ENCODE measurements at regions not wholly inside any gene's neighbourhood (a gene's known extent, or its start where the extent isn't known, plus 50 kb on each side); places are given as distances from the start of the nearest gene placed in this dataset.

DNA sequence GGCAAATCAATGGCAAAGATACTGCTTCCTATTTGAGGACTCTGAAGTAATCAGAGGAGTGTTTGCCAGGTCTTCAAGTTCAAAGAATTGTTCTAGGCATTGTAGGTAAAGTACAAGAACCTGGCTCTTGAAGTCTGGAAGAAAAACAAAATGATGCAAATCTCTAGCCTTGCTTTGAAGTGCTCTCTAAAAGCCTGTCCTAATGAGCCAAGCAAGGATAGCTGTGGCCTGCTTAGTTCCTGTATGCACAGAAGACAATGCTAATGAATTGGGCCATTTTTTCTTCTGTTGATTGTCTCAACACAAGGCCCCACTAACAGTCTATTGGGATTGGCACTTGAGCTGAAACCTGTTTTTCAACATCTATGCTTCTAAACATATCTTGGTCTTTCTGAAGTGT, 165.0 kb upstream of the POU3F2 start:
- no peak for DNase-seq (ENCODE audit: low read depth, low spot score)
- no peak overlapping the region for H3K4me3 ChIP-seq (ENCODE audit: low read length)

DNA sequence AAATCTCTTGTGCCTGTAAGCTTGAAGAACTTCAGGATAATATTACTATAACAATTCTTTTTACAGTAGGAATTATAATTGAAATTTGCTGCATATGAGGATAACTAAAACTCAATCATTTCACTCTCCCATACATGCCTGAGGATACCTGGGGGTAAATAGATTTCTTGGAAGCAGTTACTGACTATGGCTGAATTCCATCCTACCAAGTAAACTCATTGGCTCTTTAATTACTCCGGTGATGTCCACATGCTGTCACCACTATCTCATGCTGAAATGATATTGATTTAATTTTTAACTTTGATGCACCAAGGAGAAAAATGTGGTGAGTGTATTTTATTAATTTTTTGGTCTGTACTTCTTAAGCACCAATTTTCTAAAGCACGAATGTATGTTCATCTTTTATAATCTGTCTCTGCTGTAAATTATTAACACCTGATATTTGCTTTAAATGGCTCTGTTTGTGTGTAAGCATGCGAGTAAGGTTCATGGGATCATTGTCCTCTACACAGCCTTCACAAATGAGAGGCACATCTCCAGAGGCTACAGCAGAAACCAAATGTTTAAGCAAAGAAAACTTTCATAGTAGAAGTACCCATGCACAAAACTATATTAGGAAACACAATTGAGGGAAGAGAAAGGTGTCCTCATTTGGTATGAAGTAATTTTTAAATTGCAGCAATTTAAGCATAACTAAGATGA, 164.2 kb upstream of the POU3F2 start:
- no peak for DNase-seq (ENCODE audit: low read depth, low spot score)
- H3K4me3 ChIP-seq (ENCODE audit: low read length) = no peak overlapping the region

DNA sequence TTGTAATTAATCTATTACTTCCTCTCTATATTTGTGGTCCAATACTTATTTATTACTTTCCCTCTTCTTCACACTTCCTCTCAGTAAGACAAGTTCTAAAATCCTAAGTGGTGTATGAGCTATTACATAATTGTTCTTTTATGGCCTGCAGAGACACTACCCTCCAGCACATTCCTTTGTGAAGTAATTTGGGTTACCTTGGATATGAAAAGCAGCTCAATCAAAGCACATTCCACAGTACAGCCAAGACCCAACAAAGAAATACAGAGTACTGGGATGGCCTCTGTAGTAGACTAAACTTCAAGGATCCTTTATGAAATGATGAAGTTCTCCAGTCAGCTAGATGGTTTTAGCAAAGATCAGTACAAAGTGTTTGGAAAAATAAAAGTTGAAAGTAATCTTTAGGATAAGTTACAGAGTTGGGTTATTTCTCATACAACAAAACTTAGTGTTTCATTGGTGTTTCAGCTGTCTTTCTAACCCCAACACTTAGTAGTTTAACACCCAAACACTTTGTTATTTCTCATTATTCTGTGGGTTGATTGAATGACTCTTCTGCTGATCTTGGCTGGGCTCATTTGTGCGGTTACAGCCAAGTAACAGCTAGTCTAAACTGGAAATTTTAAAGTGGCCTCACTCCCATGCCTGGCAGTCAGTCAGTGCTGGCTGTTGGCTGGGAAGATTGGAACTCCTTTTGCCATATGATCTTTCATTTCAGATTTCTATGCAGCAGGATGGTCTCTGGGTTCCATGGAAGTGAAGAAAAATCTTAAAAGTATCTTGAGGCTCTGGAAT, 161.5 kb upstream of the POU3F2 start:
- H3K4me3 ChIP-seq (ENCODE audit: low read length) = no peak overlapping the region
- DNase-seq (ENCODE audit: low read depth, low spot score) = no peak

DNA sequence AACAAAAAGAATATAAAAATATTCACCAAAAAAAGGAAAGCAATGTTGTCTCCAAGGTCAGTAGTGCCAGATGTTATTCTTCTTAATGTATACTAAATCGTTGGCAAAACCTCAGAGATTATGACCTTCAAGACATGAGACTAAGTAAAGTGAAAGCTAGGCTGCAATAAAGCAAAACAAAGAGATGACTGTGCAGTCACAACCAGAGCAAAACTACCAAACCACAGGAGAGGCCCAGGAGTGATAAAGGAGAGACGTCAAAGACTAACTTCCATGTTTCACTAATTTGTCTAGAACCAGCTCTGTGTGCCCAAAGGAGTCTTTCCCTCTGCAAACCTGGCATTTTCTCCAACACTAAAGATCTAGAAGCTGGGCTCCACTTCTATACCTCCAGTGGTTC, 155.9 kb upstream of the POU3F2 start:
- no peak overlapping the region for H3K4me3 ChIP-seq (ENCODE audit: low read length)
- no peak for DNase-seq (ENCODE audit: low read depth, low spot score)

DNA sequence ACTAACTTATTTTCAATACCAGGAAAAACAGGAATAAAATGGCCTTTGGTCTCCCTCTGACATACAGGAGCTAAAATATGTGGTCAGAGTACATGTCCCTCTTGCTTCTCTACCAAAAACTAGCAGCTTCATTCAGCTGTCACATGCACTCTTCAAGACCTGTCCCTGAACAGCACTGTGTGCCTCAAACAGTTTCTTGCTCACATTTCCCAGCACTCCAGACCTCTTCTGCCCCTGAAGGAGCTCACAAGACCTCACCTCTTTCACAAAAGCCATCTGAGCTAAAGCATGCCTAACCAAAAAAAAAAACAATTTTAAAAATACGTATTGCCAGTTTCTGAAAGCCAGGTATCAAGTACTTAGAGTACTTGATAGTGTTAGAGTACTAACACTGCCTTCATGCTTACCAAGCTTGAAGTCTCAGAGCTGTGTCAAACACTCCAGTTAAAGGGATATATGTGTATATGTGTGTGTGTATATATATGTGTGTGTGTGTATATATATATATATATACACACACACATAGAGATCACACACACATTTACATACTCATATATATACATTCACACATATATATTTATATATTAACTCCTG, 148.3 kb upstream of the POU3F2 start:
- DNase-seq (ENCODE audit: low read depth, low spot score) = no peak

DNA sequence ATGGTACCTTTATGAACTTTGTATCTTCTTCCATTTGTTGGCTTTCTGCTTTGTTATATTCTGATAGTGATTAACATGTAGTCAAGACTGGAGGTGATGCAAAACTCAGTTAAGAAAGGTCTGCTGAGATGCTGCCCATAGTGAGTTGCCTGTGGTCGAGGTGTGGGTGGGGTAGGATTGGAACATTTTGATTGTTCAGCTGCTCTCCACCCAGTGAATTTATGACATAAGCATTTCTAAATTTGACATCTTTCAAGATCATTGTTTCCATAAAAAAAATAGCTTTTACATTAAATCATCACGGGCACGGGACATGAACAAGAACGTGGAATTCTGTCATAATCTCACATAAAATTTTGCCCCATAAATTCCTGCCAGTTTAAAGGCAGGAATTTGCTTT, 146.6 kb upstream of the POU3F2 start:
- H3K4me3 ChIP-seq (ENCODE audit: low read length) = no peak overlapping the region
- DNase-seq (ENCODE audit: low read depth, low spot score) = no peak

More for the DNA sequence above, 148.3 kb upstream of the POU3F2 start:
- H3K4me3 ChIP-seq (ENCODE audit: low read length) = no peak overlapping the region

DNA sequence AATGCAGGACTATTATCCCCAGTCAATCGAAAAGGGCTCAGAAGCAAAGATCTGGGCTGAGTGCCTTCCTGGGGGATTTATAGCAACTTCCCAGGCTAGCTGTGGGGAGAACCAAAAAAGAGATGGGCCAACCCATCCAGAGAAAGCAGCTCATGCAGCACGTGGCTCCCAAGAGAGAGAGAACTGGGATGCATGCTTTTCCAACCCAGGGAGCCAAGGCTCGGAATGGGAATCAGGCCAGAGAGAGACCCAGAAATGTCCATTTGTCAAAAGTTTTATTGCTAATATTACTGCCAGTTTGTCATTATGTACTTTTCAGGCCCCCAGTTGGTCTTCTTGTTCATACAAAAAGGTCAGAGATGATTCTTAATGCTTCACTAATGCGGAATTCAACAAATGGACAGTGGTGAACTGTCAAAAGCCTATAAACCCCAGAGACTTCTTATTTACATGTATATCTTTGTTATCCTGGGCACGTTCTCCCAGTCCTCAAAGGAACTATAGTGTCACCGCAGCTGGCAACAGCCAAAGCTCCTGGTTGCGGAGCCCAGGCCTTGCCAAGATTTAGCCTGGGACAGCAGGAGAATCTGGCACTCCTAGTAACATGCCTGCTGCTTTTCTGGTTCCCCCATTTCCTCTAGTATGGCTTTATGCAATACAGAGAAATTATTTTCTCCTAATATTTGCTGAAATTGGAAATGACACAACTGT, 139.1 kb upstream of the POU3F2 start:
- no peak for DNase-seq (ENCODE audit: low read depth, low spot score)
- no peak overlapping the region for H3K4me3 ChIP-seq (ENCODE audit: low read length)

DNA sequence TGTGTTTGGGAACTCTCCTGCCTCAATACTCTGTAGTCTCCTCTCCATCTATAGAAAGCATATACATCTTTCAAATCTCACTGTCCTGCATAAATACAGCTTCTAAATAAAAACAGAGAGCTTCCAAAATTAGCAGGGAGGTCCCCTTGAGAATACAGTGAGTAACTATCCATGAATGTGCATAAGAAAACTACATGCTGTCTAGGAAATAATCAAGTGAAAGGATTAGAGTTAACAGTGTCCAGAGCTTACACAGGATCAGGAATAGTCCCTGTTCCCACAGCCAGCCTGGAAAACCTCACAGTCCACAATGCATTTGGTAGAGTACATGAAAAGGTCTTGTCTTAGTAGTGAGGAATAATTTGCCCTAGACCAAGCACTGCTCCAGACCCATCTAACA, 123.0 kb upstream of the POU3F2 start:
- H3K4me3 ChIP-seq (ENCODE audit: low read length) = no peak overlapping the region
- no peak for DNase-seq (ENCODE audit: low read depth, low spot score)

DNA sequence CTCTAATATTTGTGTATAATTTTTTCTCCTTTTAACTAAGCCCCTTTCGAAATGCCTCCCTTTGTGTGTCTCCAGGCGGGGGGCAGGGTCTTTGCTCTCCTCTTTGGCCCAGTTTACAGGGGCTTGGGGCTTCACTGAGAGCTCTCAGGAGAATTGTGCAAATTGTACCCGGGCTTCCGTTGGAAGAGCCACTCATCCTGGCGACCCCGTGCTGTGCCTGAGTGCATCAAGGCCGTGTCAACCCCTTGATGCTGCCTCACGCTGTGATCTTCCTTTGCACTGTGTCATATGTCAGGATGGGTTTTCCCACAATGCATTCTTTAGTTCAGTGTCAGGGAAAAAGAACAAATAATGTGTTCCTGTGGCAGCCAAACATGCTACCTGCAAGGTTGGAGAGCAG, 118.0 kb upstream of the POU3F2 start:
- no peak for DNase-seq (ENCODE audit: low read depth, low spot score)
- H3K4me3 ChIP-seq (ENCODE audit: low read length) = no peak overlapping the region

DNA sequence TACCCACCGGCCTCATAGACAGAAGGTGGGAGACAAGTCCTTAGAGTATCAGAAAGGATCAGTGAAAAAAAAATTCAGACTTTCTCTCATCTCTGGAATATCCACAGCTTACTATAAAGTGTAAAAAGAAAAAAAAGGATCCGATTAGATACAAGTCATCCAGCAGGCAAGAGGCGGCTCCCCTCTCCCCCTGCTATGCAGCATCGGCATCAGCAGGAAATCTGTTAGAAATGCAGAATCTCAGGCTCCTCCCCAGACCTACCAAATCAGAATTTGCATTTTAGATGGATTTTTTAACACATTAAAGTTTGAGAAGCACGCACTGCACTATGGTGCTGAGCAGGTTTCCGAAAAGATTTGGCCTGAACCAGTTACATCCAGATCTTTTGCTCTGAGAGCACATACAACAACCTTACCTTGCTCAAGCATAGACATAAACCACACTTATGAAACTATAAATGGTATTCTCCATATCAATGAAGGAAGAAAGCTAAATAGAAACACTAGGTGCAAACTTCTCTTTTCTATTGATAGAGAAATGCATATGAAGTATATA, 117.0 kb upstream of the POU3F2 start:
- no peak overlapping the region for H3K4me3 ChIP-seq (ENCODE audit: low read length)
- no peak for DNase-seq (ENCODE audit: low read depth, low spot score)

DNA sequence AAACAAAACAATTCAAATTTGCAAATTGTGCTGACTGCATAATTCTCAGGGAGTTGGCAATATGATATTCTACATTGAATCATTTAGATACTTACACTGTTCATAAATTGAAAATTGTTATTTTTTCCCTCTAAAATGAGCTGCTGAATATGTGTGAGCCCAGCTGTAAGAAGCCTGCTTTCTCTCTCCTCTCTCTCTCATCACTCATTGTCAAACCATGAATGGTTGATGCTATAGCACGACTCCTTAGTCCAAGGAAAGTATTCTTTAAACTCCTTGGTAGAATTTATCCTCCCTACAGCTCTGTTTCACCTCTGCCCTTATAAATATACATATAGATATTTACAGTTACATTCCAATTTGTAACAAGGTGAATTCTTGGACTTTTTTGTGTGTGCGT, 116.4 kb upstream of the POU3F2 start:
- no peak for DNase-seq (ENCODE audit: low read depth, low spot score)
- no peak overlapping the region for H3K4me3 ChIP-seq (ENCODE audit: low read length)

DNA sequence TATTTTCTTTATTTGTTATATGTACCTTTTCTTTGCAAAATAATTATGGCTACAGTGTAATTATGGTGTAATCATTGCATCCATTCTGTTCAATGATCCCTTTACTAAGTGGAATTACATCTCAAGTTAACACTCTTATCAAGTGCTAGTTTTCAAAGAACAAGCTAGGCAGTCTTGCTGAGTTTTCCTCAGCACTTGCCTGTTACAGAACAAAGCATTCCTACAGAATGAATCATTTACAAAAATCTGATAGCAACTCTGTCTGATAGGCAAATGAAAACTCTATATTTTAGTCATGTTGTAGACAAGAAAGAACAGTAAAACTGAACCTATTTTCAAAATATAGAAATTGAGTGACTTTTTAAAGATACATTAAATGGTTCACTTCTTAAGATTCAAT, 109.8 kb upstream of the POU3F2 start:
- no peak for DNase-seq (ENCODE audit: low read depth, low spot score)
- no peak overlapping the region for H3K4me3 ChIP-seq (ENCODE audit: low read length)

DNA sequence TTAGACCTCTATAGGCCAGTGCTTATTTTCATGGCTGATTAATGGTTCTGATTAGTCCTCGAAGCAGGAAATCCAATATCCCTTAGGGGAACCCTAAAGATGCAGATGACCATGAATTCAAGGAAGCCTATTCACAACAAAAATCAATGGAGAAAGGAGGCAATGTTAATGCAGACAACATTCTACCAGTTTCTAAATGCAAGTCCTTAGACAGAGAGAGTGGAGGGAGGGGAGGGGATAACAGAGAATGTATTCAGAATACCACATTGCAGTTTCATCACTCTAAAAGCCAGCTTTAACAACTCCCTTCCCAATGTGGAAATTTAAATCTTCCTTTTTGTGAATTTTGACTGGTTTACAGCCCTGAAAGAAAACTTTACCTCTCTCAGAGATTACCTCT, 87.1 kb upstream of the POU3F2 start:
- no peak for DNase-seq (ENCODE audit: low read depth, low spot score)
- no peak overlapping the region for H3K4me3 ChIP-seq (ENCODE audit: low read length)

DNA sequence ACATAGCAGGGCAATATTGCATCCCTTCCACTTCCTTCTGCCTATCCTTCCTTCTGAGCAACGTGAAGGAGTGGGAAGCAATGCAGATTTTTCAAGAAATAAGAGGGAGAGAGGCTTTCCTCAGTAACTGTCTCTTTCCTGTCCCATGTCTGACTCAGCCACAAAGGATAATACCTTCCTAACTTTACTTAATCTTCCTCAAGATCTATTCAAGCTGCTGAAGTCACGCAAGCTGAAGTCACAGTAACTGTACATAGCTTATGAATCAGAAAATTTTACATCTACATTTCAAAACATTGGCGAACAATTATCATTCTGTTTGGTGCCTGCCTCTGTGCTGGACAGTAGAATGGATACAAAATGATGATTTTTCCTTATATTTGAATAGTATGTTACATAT, 86.4 kb upstream of the POU3F2 start:
- no peak overlapping the region for H3K4me3 ChIP-seq (ENCODE audit: low read length)
- DNase-seq (ENCODE audit: low read depth, low spot score) = no peak

DNA sequence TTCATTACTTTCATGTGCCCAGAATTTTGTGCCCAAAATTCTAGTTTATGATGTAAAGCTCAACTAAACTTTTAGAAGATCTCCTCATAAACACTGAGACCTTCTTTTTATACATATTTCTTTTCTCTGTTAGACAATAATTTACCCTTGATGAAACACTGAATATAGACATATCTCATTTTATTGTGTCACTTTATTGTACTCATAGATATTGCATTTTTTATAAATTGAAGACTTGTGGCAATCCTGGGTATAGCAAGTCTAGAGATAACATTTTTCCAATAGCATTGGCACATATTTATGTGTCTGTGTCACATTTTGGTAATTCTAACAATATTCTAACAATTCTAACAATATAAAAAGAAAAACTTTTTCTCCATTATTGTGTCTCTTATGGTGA, 74.9 kb upstream of the POU3F2 start:
- no peak for DNase-seq (ENCODE audit: low read depth, low spot score)
- no peak overlapping the region for H3K4me3 ChIP-seq (ENCODE audit: low read length)

DNA sequence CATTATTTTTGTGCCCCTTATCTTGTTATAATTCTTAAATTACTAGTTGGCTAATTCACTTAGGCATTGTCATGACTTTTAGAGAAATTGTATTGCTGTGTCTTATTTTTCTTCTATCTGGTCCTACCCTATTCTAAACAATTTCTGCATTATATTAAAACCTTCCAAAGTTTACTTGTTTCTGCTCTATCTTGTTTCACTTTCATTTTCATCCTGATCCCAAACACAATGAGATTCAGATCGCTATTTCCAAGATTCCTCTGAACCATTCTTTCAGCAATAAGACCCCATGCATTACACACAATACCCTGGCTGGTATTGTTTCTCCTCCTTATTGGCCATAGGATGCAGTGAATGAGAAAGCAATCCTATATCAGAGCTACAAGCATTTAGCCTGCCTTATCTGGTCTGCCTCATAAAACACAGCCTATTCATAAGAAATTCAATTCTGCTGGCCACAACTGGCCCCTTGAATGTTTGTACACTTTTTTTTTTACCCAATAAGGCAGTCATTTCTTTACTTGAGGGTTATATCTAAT, 69.9 kb upstream of the POU3F2 start:
- DNase-seq (ENCODE audit: low read depth, low spot score) = no peak
- H3K4me3 ChIP-seq (ENCODE audit: low read length) = peak overlapping the region; percentile 16

DNA sequence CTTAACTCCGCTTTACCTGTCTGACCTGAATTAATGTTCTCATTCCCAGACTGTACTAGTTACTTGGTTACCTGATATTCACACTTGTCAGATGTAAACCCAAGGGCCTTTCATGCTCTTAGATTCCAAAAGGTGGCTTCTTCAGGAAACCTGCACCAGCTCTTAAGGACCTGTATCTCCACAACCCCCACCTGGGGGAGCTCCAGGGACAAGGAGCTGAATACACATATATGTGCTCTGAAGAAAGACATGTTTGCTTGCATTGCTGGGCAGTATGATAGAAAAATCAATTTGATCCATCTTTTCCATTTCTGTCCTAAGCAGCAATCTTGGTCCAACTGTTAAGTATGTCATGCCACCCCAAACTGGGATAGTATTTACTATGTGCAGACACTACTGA, 64.8 kb upstream of the POU3F2 start:
- DNase-seq (ENCODE audit: low read depth, low spot score) = peak; percentile 55
- no peak overlapping the region for H3K4me3 ChIP-seq (ENCODE audit: low read length)

DNA sequence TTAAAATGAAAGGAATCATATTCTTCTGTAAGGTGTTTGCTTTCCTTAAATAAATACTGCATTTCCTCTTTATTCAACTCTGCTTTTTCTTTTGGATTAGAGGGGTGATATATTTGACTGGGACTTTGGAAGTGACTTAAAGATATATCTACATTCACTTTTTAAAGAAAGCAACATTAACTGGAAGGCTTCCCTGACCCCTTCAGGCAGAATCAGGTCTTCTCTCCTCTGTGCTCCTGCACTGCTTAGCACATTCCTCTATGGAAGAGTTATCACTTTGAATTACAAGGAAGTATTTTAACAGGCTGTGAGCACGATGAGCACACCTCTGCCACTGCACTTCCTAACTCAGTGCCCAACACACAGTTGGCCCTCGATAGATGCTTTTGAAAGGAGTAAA, 59.2 kb upstream of the POU3F2 start:
- H3K4me3 ChIP-seq (ENCODE audit: low read length) = no peak overlapping the region
- DNase-seq (ENCODE audit: low read depth, low spot score) = no peak

DNA sequence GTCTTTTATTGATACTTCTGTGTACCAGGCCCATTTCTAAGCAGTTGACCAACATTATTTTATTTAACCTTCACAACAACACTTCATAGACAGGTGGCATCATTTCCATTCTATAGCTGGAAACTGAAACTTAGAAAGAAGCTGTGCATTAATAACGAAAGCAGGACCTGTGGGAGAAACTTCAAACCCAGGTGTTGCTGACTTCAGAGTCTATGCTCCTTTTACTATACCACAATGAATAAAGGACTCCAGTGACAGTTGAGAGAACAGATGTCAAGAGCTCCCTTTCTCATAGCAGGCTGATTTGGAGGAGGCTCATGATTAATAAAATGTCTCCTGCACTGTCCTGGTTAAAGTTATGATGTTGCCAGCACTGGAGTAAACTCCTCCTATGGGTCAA, 56.6 kb upstream of the POU3F2 start:
- no peak overlapping the region for H3K4me3 ChIP-seq (ENCODE audit: low read length)
- peak; percentile 76 for DNase-seq (ENCODE audit: low read depth, low spot score)

Measured in Jurkat, Clone E6-1 (cell line).